Neural progenitor cell (in vitro differentiated cells): ENCODE measurements at regions not wholly inside any gene's neighbourhood (a gene's known extent, or its start where the extent isn't known, plus 50 kb on each side); places are given as distances from the start of the nearest gene placed in this dataset.
A peak's percentile ranks its signal among the peaks of the same experiment; 100 is the strongest.

ENCODE experiments used
- DNase-seq: peaks from one replicate; pipeline ENCODE4 v3.0.0-alpha.2; 2016; ENCODE audit warnings: low spot score
- H2AFZ ChIP-seq: fragments of 200-600 bp; sonication (generic); replicated peaks from 2 replicates; pipeline ENCODE4 v1.6.1; 2016; ENCODE audit warnings: antibody characterized with exemption
- H3F3A ChIP-seq: fragments of 200-600 bp; sonication (generic); 2 replicates; pipeline ENCODE4 v1.6.1; 2016; ENCODE audit warnings: antibody characterized with exemption, low read depth
- H3K27ac ChIP-seq: fragments of 200-600 bp; sonication (generic); 2 replicates; pipeline ENCODE4 v1.5.1; 2016; ENCODE audit warnings: mild to moderate bottlenecking
- H3K27me3 ChIP-seq: fragments of 200-600 bp; sonication (generic); 2 replicates; pipeline ENCODE4 v1.6.1; 2016; ENCODE audit warnings: mild to moderate bottlenecking, moderate library complexity
- H3K36me3 ChIP-seq: fragments of 200-600 bp; sonication (generic); 2 replicates; pipeline ENCODE4 v1.5.1; 2016
- H3K4me1 ChIP-seq: fragments of 200-600 bp; sonication (generic); 2 replicates; pipeline ENCODE4 v1.6.1; 2016; ENCODE audit warnings: mixed run types
- H3K4me2 ChIP-seq: fragments of 200-600 bp; sonication (generic); 2 replicates; pipeline ENCODE4 v1.6.1; 2016
- H3K4me3 ChIP-seq: fragments of 200-600 bp; sonication (generic); 2 replicates; pipeline ENCODE4 v1.5.1; 2016
- H3K79me2 ChIP-seq: fragments of 200-600 bp; sonication (generic); 2 replicates; pipeline ENCODE4 v1.6.1; 2016; ENCODE audit warnings: low read depth
- H3K9ac ChIP-seq: fragments of 200-600 bp; sonication (generic); 2 replicates; pipeline ENCODE4 v1.6.1; 2016
- H3K9me3 ChIP-seq: fragments of 200-600 bp; sonication (generic); 2 replicates; pipeline ENCODE4 v1.5.1; 2016; ENCODE audit warnings: low read depth
- H4K20me1 ChIP-seq: fragments of 200-600 bp; sonication (generic); 2 replicates; pipeline ENCODE4 v1.6.1; 2016; ENCODE audit warnings: low read depth
- H3K27ac Mint-ChIP-seq: 3 replicates; pipeline ENCODE4 v1.8.0; 2021; ENCODE audit warnings: mixed read lengths
- H3K27me3 Mint-ChIP-seq: 2 replicates; pipeline ENCODE4 v1.8.0; 2022; ENCODE audit warnings: low read depth, mild to moderate bottlenecking, inconsistent platforms, moderate library complexity, mixed read lengths; ENCODE audit not compliant: insufficient read depth
- H3K36me3 Mint-ChIP-seq: 3 replicates; pipeline ENCODE4 v1.8.0; 2021; ENCODE audit warnings: mixed read lengths
- H3K4me1 Mint-ChIP-seq: 3 replicates; pipeline ENCODE4 v1.8.0; 2021; ENCODE audit warnings: mixed read lengths
- H3K4me3 Mint-ChIP-seq: 3 replicates; pipeline ENCODE4 v1.8.0; 2021; ENCODE audit warnings: mild to moderate bottlenecking, moderate library complexity, mixed read lengths
- H3K9me3 Mint-ChIP-seq: 3 replicates; pipeline ENCODE4 v1.8.0; 2020; ENCODE audit warnings: mixed read lengths
- CTCF ChIP-seq: fragments of 200-600 bp; sonication (generic); IDR thresholded peaks from 2 replicates; pipeline ENCODE4 v1.5.1; 2017; ENCODE audit warnings: antibody characterized with exemption, mild to moderate bottlenecking
- EZH2 ChIP-seq: fragments of 200-600 bp; sonication (generic); IDR thresholded peaks from 2 replicates; pipeline ENCODE4 v1.6.1; 2017; ENCODE audit warnings: antibody characterized with exemption, mild to moderate bottlenecking, moderate library complexity
- EZH2phosphoT487 ChIP-seq: fragments of 200-600 bp; sonication (generic); IDR thresholded peaks from 2 replicates; pipeline ENCODE4 v1.6.1; 2017; ENCODE audit warnings: antibody characterized with exemption

GRCh38 chr4:38411092-38411491 lies 252.9 kb upstream of the KLF3 start:
- H3K36me3 Mint-ChIP-seq, result no peaks in the 10 kb centered on the region
- TF ChIP-seq EZH2phosphoT487 (no peak), CTCF (no peak), EZH2 (no peak)
- Histone ChIP-seq H3K9me3 (no peaks in the 10 kb centered on the region), H3K36me3 (no peaks in the 10 kb centered on the region), H3F3A (no peaks in the 10 kb centered on the region), H3K9ac (no peak overlapping the region), H4K20me1 (no peaks in the 10 kb centered on the region), H2AFZ (no peak overlapping the region), H3K4me3 (no peak overlapping the region), H3K4me2 (no peak overlapping the region), H3K79me2 (no peaks in the 10 kb centered on the region), H3K4me1 (no peaks in the 10 kb centered on the region), H3K27ac (no peak overlapping the region), H3K27me3 (no peaks in the 10 kb centered on the region)
- H3K4me1 Mint-ChIP-seq, result peaks cover 23% of the 10 kb centered on the region
- peaks cover 5% of the 10 kb centered on the region for H3K27me3 Mint-ChIP-seq
- no peaks in the 10 kb centered on the region for H3K9me3 Mint-ChIP-seq
- H3K27ac Mint-ChIP-seq, result no peak overlapping the region
- no peak overlapping the region for H3K4me3 Mint-ChIP-seq
- DNase-seq, result no peak

- Mint-ChIP-seq H3K27me3 (peaks cover 5% of the 10 kb centered on the region), H3K4me1 (peaks cover 23% of the 10 kb centered on the region), H3K4me3 (no peak overlapping the region), H3K36me3 (no peaks in the 10 kb centered on the region), H3K27ac (no peak overlapping the region), H3K9me3 (no peaks in the 10 kb centered on the region)
- no peaks in the 10 kb centered on the region for H3F3A ChIP-seq
- no peaks in the 10 kb centered on the region for H3K36me3 ChIP-seq
- H3K4me3 ChIP-seq, result no peak overlapping the region
- H3K4me1 ChIP-seq, result no peaks in the 10 kb centered on the region
- H2AFZ ChIP-seq, result peak overlapping the region; percentile 45
- TF ChIP-seq CTCF (no peak), EZH2 (no peak), EZH2phosphoT487 (no peak)
- H3K79me2 ChIP-seq, result no peaks in the 10 kb centered on the region
- H4K20me1 ChIP-seq, result no peaks in the 10 kb centered on the region
- H3K4me2 ChIP-seq, result no peak overlapping the region
- no peak overlapping the region for H3K27ac ChIP-seq
- no peaks in the 10 kb centered on the region for H3K9me3 ChIP-seq
- H3K27me3 ChIP-seq, result no peaks in the 10 kb centered on the region
- no peak overlapping the region for H3K9ac ChIP-seq
- DNase-seq, result no peak
These were observed 251.9 kb upstream of the KLF3 start for GRCh38 chr4:38411981-38412536.

GRCh38 chr4:38413524-38414341 lies 250.3 kb upstream of the KLF3 start:
- Histone ChIP-seq H2AFZ (no peak overlapping the region), H3F3A (no peaks in the 10 kb centered on the region), H3K27me3 (no peaks in the 10 kb centered on the region), H3K4me1 (no peaks in the 10 kb centered on the region), H3K9me3 (no peaks in the 10 kb centered on the region), H3K27ac (no peak overlapping the region), H3K9ac (no peak overlapping the region), H3K36me3 (no peaks in the 10 kb centered on the region), H3K79me2 (no peaks in the 10 kb centered on the region), H3K4me3 (no peak overlapping the region), H4K20me1 (no peaks in the 10 kb centered on the region), H3K4me2 (no peak overlapping the region)
- DNase-seq, result no peak
- H3K27me3 Mint-ChIP-seq, result peaks cover 5% of the 10 kb centered on the region
- H3K4me3 Mint-ChIP-seq, result no peak overlapping the region
- TF ChIP-seq EZH2 (no peak), CTCF (no peak), EZH2phosphoT487 (no peak)
- no peak overlapping the region for H3K27ac Mint-ChIP-seq
- H3K9me3 Mint-ChIP-seq, result peaks cover 3% of the 10 kb centered on the region
- H3K4me1 Mint-ChIP-seq, result peaks cover 23% of the 10 kb centered on the region
- H3K36me3 Mint-ChIP-seq, result no peaks in the 10 kb centered on the region
